GM21360 (cell line): ENCODE measurements at regions not wholly inside any gene's neighbourhood (a gene's known extent, or its start where the extent isn't known, plus 50 kb on each side); places are given as distances from the start of the nearest gene placed in this dataset.

Source experiments
- ATAC-seq: cut with Tn5 transposase; IDR thresholded peaks from one replicate; pipeline ENCODE4 v1.9.1; 2021; ENCODE audit warnings: mild to moderate bottlenecking, moderate library complexity; ENCODE audit not compliant: unreplicated experiment

DNA sequence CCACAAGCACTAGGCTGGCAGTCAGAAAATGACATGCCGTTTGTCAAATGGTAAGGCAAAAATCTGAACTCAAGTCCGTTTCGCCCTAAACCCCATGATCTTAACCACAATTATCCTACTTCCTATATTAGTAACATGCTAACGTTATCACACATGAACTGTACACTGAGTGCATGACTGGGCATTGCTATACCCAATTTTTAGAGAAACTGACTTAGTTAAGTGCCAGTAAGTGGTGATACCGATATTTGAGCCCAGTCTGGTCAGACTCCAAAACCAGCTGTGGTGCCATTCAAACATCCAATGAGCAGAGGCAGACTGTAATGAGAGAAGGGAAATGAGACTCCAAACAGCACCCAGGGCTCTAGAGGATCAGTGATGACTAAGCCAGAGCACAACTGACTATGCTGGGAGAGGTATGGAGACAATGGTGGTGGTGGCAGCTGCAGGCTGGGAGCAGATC is 311.7 kb upstream of the PKDCC start:
- peak; percentile 94 for ATAC-seq

DNA sequence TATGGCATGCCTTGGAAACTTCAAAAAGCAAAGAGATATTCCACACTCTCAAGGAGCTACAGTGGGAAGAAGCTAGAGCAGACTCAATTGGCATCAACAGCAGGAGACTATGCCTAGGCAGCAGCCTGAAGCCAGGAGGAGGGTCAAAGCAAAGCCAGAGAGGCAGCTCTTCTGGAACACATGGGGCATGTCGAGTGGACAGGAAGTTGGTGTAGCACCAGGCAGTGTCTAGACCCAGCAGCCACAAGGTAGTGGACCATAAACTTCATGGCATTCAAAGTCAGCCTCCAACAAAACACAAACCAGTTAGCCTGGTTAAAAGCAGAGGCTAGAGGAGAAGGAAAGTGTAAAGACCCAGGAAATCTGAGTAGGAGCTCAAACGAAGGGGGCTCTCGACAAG is 311.2 kb upstream of the PKDCC start:
- ATAC-seq, result peak; percentile 29

DNA sequence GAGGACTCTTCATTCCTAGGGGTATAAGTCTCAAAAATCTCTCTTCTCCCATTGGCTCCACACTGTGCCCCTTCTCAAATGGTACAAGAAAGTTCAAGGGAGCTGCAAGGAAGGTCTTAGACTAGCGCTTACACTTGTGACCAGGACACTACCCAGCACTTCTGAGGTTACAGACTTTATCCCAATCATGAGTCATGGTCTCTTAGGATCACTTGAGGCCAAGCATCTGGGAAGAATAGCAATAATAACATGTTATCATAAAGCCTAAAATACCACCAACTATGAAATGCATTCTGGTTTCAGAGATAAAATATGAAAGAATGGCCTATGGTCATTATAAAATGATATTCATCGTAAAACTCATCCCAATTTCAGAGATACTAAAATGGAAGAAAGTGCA is 309.9 kb upstream of the PKDCC start:
- no peak for ATAC-seq

DNA sequence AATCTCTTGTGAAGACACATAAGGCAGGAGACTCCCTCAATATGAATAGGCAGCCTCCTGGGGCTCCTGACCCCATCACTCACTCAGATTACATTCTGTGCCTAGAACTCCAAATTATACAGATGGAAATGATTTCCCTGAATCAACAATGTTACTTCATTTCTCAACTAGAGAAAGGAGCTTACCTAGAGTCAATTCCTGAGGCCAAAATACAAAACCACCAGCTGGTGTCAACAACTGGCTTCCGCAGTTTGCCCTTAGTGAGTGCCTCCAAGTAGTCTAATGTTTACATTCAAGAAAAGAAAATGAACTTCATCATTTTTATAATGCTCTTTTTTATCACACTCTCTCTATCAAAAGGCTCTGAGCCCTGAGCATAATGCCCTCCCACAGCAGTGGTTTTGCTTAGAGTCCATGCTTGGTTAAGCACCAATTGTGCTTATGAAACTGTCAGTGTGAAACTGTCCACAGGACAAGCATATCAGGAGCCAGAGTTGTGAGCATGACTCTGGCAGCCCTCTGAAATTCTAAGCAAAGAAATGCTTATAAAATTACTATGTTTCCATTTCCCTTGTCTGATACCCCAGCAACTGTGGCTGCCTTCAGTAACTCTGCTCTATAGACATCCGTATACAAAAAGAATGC is 305.7 kb upstream of the PKDCC start:
- ATAC-seq, result peak; percentile 100

DNA sequence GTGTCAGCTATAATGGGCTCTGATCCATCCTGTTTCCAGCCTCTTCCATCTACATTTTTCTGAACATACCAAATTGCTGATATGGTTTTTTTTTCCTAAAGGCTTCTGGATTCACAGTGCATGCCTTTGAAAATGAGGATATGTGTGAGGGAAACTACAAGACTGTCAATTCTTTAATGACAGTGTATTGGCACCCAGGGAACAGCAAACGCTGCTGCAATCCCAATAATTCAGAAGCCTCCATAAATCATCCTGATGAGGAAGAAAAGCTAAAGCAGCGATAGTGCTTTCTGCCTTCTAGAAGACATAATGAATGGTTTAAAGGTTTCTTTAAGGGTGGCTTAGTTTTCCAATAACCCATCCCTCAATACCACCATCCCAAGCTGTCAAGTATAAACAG is 304.5 kb upstream of the PKDCC start:
- ATAC-seq, result no peak

DNA sequence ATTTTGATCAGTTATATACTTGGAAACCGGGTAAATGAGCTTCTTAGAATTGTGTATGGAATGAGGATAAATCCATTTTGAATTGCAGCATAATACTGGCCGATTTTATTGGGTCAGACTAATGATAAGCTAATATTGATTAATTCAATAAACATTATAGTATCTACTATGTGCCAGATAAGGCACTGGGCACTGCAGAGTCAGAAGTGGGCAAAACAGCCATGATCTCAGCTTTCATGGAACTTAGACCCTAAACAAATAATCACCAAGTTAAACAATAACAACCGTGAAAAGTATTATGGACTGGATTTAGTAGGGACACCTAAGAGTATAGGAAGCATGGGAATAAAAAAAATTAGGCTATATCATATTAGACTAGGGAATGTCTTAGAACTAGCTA is 297.0 kb upstream of the PKDCC start:
- ATAC-seq, result no peak

DNA sequence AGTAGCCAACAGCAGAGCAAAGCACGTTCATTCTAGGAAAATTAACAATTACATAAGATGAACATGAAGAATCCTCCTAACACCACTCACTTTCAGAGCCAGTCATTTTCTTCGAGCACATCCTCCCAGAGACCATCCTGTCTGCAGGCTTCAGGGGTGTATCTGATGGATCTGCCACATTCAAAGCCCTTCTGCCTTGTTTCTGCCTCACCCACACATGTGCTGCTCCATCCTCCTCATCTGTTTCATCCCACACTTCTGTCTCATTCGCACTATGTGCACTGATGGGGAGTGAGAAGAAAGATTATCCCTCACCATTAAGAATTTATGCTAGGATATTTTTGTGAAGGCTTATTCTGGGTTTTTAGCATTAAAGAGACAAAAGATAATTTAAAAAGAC is 287.9 kb upstream of the PKDCC start:
- ATAC-seq, result no peak

DNA sequence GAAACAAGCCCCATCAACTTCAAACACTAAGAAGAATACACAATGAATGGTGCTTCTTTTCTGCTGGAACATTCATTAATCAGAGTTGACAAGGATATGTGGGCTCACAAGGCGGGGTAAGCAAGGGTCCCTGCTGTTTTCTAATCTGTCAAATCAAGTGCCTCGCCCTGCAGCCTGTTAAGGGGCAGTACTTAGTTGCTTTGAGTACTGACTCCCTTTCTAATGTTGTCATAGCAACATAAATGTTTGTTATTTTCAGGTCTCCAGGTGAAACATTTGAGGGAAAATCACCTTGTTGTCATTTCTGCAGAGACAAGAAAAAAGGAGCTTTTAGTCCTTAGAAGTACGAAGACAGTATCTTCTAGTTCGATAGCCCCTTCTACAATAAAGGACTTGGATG is 284.7 kb upstream of the PKDCC start:
- ATAC-seq, result no peak

DNA sequence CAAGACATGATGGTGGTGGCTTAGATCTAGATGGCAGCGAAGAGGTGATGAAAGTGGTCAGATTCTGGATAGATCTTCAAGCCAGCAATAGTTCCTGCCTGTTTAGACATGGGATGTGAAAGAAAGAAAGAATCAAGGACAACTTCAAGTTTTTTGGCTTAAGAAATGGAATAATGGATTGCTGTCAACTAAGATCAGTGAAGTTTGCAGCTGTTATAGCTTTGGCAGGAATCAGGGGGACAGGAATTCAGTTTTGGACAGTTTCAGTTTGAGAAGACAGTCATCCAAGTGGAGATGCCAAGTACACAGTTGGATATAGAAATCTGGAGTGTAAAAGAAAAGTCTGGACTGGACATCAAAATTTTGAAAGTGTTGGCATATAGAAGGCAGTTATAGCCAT is 283.7 kb upstream of the PKDCC start:
- no peak for ATAC-seq

DNA sequence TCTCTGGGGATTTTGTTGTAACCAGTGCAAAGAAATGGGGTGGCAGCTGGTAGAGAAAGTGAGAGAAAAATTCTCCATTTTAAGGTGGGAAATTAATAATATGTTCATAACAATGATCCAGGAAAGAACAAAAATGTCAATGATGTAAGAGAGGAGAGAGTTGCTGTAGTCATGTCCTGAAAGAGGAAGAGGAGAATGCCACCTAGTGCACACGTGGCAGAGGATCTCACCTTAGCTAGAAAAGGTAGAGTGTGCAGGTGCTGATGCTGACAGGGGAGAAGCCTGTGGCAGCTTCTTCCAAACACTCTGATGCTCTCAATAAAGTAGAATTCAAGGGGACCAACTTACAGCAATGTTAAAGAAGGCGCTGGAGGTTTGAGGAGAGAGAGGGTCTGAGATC is 282.9 kb upstream of the PKDCC start:
- ATAC-seq, result no peak

DNA sequence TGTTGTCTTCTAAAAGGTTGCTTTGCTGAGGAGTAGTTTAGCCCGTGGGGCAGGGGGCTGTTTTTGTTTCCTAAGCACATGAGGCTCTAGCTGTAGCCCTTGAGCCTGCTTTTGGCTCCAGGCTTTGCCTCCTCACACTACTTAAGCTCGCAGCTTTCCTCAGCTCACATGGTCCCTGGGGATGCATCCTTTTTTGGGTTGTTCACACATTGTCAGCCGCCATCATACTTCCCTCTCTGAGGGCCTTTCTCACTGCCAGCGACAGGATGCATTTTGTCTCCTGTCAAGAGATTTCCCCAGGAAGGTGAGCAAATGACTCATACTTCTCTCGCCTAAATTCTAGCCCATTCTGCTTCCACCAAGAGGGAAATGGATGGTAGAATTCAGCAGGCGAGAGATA is 279.5 kb upstream of the PKDCC start:
- no peak for ATAC-seq

DNA sequence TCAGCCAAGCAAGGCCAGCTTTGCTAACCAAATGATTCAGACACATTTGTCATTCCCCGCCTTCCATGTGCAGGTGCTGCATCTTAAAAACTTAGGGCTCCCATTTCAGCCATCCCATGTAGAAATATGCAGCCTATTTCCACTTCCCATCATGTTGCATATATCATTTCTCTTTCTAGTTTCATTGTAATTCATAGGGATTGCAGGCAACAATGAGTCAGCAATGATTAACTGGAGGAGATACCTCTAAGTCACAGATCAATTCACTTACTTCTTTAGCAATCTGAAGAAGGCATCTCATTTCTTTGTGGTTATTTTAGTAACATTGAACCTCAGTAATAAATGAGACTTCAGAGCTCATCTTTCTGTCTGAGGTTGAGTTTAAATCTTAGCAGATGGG is 276.1 kb upstream of the PKDCC start:
- no peak for ATAC-seq

DNA sequence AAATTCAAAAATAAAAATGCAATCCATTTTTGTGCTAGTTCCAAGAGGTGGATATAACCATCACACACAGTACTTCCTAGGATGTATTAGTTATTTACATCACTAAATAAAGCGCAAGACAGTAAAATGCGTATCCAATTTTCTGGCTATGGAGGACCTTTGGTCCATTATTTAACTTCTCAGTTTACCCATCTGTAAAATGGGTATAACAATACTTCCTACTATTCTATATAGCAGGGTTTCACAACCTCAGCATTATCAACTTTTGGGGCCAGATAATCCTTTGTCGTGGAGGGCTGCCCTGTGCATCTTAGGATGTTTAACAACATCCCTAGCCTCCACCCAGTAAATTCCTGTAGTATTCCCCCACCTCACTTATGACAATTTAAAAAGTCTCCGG is 275.1 kb upstream of the PKDCC start:
- ATAC-seq, result no peak

DNA sequence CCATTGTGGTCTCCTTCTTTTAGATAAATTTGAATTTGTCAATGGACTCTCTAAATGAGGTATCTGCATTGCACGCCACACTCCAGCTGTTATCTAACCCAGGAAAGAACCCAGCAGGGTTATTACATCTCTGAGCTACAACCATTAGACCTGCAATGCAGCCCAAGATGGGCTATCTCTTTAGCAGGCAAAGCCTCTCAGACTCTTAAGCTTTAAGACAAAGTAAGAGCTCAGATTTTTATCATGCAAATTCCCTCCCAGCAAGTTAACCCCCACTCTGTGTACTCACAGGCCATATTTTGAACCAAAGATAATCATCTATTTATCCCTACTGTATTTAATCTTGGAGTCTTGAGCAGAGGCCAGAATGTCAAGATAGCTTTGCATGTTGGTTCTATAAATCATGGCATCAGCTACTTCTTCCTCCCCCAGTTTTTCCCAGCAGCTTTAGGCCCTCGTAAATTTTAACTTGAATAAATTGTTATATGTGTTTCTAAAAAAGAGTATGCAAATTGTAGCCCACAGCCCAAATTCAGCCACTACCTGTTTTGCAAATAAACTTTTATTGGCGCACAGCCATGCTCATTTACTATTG is 273.7 kb upstream of the PKDCC start:
- no peak for ATAC-seq

DNA sequence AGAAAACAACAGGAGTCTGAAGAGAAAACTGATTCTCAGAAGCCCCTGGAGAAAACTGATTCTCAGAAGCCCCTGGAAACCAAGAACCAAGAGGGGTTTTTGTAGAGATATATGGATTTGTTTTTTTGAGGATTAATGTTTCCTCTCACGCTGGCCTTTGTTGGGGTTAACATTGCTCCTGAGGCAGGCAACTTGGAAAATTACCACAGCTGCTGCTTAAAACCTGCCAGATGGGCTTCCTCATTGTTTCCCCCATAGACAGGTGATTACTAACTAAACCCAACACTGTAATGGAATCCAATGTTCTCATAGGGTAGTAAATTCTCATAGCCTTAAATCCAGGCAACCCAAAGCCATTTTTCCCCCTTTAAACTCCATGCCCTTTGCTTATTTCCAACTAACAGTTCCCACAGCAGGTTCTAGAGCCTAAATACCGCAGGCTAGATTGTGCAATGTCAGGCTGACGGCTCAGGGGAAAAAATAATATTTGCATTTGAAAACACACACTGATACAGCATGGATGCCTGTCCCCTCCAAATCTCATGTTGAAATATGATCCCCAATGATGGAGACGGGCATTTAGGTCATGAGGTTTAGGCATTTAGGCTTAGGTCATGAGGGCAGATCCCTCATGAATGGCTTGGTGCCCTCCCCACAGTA is 272.3 kb upstream of the PKDCC start:
- no peak for ATAC-seq

DNA sequence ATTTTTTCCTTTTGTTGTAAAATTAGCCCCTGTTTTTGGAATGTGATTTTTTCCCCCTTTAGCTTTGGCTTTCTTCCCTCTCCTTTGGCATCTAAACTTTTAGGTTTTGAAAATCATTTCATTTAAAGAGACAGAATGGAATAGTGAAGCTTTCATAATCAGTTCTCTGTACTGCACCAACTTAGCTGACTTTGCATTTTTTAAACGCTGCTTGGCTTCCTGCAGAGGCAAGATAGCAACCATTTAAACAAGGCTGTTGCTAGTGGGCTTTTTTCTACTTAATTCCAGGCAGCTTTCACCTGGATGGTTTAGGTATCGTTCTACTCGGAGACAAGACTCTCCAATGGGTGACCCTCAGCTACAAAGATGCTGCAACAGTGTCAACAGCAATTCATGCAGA is 267.9 kb upstream of the PKDCC start:
- ATAC-seq, result no peak

DNA sequence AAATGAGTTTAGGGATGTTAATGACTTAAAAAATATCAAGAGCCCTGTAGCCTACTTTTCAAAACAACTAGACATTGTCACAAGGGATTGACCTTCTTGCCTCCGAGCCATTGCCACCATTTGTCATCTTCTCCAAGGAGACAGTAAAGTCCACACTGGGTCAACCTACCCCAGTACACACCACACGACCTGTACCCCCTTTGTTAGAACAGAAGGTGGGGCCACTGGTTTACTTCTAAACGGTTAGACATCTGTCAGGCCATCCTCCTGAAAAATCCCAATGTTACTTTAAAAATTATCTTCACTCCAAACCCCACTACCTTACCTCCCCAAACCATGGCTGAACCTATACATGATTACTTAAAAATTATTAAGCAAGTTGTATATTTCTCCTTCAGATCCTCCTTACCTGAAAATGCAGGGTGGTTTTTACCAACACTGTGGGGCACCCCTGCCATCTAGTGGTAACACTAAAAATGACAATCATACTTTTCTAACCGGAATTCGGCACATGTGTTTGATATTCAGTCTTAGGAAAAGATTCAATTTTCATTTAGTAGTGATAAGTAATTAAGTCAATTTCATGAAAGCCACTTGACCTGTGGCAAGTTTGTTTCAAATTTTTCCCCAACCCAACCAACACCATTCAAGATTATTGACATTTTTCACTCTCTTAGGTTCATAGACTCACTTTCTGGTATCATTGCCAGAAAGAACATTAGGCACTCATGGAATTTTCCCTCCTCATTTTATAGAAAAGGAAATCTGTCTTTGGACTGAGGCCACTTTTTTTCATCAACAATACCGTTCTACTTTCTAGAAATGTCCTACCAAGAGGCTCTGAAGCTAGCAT is 265.3 kb upstream of the PKDCC start:
- ATAC-seq, result no peak

DNA sequence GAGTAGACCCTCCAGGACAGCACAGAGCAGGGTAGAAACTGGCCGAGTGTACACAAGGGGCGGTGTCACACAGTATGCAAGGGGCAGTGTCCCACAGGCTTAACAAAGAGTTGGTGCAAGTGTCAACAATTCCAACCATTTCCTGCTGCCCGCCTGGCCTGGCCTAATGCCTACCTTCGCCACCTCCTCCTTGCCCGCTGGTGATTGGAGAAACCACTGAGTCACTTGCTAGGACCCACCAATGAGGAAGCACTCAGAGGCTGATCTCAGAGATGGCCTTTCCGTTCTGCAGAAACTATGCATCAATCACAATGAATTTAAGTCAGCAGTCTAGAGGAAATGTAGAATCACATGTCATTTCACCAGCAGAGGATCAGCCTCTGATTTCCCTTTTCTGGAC is 263.3 kb upstream of the PKDCC start:
- ATAC-seq, result no peak

DNA sequence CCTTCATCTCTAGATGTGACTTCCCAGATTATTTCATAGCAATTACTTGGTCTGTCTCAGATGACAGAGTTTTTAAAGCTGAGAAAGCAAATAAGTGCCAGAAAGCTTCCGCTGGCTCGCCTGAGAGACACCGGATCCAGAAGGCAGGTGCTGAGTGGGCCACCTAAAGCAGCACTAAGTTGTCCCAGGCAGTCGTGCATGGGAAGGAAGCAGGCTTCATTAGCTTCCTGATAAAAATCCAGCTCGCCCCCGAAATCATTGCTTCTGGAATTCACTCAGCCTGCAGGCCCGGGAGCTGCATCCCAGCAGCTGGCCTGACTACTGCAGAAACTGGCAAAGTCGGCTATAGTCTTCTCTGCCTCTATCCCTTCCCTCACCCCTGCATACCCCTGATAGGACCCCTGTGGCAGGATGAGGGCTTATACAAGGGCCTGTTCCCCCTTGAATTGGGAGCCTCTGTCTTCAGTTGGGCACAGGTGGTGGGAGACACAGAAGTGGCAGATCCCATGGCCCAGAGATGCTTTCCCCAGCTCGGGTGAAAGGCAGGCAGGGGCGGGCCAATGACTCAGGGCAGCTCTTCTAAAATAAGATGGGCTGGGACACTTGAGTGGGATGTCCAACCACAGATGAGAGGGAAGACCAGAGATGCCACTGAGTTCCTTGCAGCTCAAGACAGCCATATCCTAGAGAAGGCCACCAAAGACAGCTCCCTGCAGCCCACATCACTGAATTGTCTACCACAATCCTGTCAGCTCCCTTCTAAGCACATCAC is 262.4 kb upstream of the PKDCC start:
- no peak for ATAC-seq

DNA sequence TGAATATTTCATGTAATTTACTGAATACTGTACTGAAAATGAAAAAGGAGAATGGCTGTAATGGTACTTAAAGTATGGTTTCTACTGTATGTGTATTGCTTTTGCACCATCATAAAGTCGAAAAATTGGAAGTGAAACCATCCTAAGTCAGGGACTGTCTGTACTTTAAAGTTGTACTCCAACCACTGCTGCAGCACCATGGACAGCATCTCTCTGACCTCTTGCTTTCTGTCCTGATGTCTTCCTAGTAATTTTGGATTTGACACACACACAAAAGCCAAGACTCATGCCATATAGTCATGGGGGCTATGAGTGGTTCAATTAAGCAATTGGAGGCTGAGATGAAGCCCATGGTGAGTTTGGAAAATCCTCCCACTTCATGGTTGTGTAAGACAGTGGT is 256.3 kb upstream of the PKDCC start:
- ATAC-seq, result no peak

DNA sequence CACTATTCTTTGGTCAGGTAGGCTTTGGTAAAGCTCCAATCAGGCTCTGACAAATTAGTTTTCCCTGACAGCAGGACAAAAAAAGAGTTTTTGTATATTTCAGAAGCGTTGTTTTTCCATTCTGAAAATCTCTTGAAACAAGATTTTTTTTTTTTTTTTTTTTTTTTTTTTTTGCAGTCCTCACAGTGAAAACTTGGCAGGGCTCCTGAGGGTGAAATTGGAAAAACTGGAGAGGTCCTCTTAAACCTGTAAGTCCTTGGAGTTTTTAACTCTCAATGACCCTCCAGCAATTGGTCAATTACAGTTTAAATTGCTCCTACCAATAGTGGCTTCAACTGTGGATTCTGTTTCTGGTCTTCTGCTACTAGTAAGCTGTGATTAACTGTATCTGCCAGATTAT is 244.5 kb upstream of the PKDCC start:
- ATAC-seq, result no peak
